ENCODE measurements at regions not wholly inside any gene's neighbourhood (a gene's known extent, or its start where the extent isn't known, plus 50 kb on each side); places are given as distances from the start of the nearest gene placed in this dataset.
"Not testable (repeated sequence)": the region's sequence is repeated elsewhere in the genome, so short reads cannot be mapped to it uniquely, and the experiment has no call there.

GRCh38 chr22:38373783-38374432, 56.7 kb upstream of the CSNK1E start:
- H3K9me3 ChIP-seq (replicated peaks; ENCODE audit: control insufficient read depth, insufficient read depth, low read length); FAIRE-seq; H3K27me3 ChIP-seq (replicated peaks in 1 of 2; ENCODE audit: control insufficient read depth in 2 of 2, insufficient read depth in 2 of 2, low read length in 1 of 2); BruUV-seq (replicated peaks); H3K36me3 ChIP-seq (ENCODE audit: control insufficient read depth in 2 of 2, insufficient read depth in 2 of 2, low read length in 1 of 2); intact Hi-C loops (cut with micrococcal nuclease; ENCODE audit: unreplicated experiment); H4K20me1 ChIP-seq (ENCODE audit: control insufficient read depth, insufficient read depth); in situ Hi-C loops (cut with MboI); H3K4me3 ChIP-seq; SMC1A ChIA-PET (ENCODE audit: uncharacterized antibody, unreplicated experiment); H2AFZ ChIP-seq (ENCODE audit: control insufficient read depth, low read depth, low read length); H3K9ac ChIP-seq (ENCODE audit: control insufficient read depth, insufficient read depth, low read length); H3K79me2 ChIP-seq (ENCODE audit: control insufficient read depth, insufficient read depth, low read length); POLR2A ChIA-PET; H3K4me2 ChIP-seq (ENCODE audit: control insufficient read depth, insufficient read depth): not testable (repeated sequence)
- ChIA-PET CTCF (interaction anchor here (0.6 to 1.2 kb wide), 4 partner anchors 75 to 322 kb away, joined by 3 to 4 read pairs (median 3); no protein-coding TSS in a partner anchor), RAD21 (ENCODE audit: unreplicated experiment) (interaction anchor here (1.2 kb wide), 1 partner anchor 68 kb away, joined by 3 read pairs; no protein-coding TSS in a partner anchor)
- peaks cover 10% of the 10 kb centered on the region for H3K4me1 ChIP-seq (ENCODE audit: control insufficient read depth, insufficient read depth, low read length)
- peak overlapping the region; percentile 48 for H3K27ac ChIP-seq (ENCODE audit: control insufficient read depth, insufficient read depth)
- DNase-seq (ENCODE audit: low read depth, low spot score), result peak; percentile 77
- peak; percentile 61 for TF ChIP-seq ZNF687 (IDR thresholded peaks at IDR 0.05)
- peak; percentile 22 for TF ChIP-seq RUNX3 (IDR thresholded peaks at IDR 0.05; ENCODE audit: low read length)
- TF ChIP-seq MEF2B (IDR thresholded peaks at IDR 0.05; ENCODE audit: partially characterized antibody, poor library complexity, severe bottlenecking), result peak; percentile 64
- peak; percentile 26 to 41; a peak in 1 of 4 replicates for TF ChIP-seq IKZF2 (IDR thresholded peaks at IDR 0.05)
- TF ChIP-seq RELB (IDR thresholded peaks at IDR 0.05; ENCODE audit: low read depth), result peak; percentile 35; the same call in 1 of the 2 replicates
- peak; percentile 37; the same call in 1 of the 2 replicates for TF ChIP-seq EED (IDR thresholded peaks at IDR 0.05; ENCODE audit: low read depth)
- peak; percentile 82 for ATAC-seq
- 15% methylated on average over 4 of the region's 5 CpGs for WGBS (ENCODE audit: insufficient coverage, insufficient replicate concordance, low lambda C conversion rate, missing lambda C conversion rate)

GRCh38 chr22:38372665-38373064, 55.4 kb upstream of the CSNK1E start:
- POLR2A ChIA-PET; FAIRE-seq; H3K9me3 ChIP-seq (replicated peaks; ENCODE audit: control insufficient read depth, insufficient read depth, low read length); H4K20me1 ChIP-seq (ENCODE audit: control insufficient read depth, insufficient read depth); RAD21 ChIA-PET (ENCODE audit: unreplicated experiment); DNase-seq (ENCODE audit: low read depth, low spot score); ATAC-seq; H3K9ac ChIP-seq (ENCODE audit: control insufficient read depth, insufficient read depth, low read length); H3K4me3 ChIP-seq; H3K4me2 ChIP-seq (ENCODE audit: control insufficient read depth, insufficient read depth); H3K36me3 ChIP-seq (ENCODE audit: control insufficient read depth in 2 of 2, insufficient read depth in 2 of 2, low read length in 1 of 2); SMC1A ChIA-PET (ENCODE audit: uncharacterized antibody, unreplicated experiment); H3K27ac ChIP-seq (ENCODE audit: control insufficient read depth, insufficient read depth); in situ Hi-C loops (cut with MboI); H3K79me2 ChIP-seq (ENCODE audit: control insufficient read depth, insufficient read depth, low read length); H2AFZ ChIP-seq (ENCODE audit: control insufficient read depth, low read depth, low read length); intact Hi-C loops (cut with micrococcal nuclease; ENCODE audit: unreplicated experiment); H3K27me3 ChIP-seq (replicated peaks in 1 of 2; ENCODE audit: control insufficient read depth in 2 of 2, insufficient read depth in 2 of 2, low read length in 1 of 2): not testable (repeated sequence)
- CTCF ChIA-PET, result interaction anchor here (0.7 kb wide), 1 partner anchor 320 kb away, joined by 3 read pairs; no protein-coding TSS in a partner anchor
- BruUV-seq (replicated peaks), result TSS peak; percentile 6
- H3K4me1 ChIP-seq (ENCODE audit: control insufficient read depth, insufficient read depth, low read length), result peaks cover 10% of the 10 kb centered on the region
- 65% methylated on average over 4 of the region's 4 CpGs for WGBS (ENCODE audit: insufficient coverage, insufficient replicate concordance, low lambda C conversion rate, missing lambda C conversion rate)
